GM20000 (cell line): ENCODE measurements at regions not wholly inside any gene's neighbourhood (a gene's known extent, or its start where the extent isn't known, plus 50 kb on each side); places are given as distances from the start of the nearest gene placed in this dataset.

Source experiments
- DNase-seq: peaks from one replicate; pipeline ENCODE4 v3.0.0; 2012; ENCODE audit warnings: low spot score
- TF ChIP-seq, protein P1 (sequence below): IDR thresholded peaks from 2 replicates; pipeline ENCODE4 v1.5.1; 2012; ENCODE audit warnings: mild to moderate bottlenecking, control low read depth; ENCODE audit errors: extremely low read depth, missing control alignments

DNA sequence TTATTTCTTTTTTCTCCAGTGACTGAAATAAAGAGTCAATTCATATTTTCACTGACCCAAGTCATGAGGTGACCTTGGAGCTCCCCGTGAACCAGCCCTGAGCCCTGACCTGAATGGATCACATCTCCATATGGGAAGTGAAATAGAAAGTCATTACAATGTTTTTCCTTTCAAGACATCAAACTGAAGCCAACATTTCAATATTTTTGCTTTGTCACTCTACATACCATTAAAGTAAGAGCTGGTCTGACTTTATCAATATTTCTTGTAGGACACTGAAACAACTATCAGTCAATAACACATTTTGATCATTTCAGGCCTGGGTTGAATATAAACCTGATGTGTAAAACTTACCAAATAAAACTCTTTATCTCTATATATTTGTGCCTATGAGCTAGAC is 249.8 kb upstream of the PHF14 start:
- no peak for DNase-seq
- TF ChIP-seq, protein P1, sequence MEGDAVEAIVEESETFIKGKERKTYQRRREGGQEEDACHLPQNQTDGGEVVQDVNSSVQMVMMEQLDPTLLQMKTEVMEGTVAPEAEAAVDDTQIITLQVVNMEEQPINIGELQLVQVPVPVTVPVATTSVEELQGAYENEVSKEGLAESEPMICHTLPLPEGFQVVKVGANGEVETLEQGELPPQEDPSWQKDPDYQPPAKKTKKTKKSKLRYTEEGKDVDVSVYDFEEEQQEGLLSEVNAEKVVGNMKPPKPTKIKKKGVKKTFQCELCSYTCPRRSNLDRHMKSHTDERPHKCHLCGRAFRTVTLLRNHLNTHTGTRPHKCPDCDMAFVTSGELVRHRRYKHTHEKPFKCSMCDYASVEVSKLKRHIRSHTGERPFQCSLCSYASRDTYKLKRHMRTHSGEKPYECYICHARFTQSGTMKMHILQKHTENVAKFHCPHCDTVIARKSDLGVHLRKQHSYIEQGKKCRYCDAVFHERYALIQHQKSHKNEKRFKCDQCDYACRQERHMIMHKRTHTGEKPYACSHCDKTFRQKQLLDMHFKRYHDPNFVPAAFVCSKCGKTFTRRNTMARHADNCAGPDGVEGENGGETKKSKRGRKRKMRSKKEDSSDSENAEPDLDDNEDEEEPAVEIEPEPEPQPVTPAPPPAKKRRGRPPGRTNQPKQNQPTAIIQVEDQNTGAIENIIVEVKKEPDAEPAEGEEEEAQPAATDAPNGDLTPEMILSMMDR: no peak

DNA sequence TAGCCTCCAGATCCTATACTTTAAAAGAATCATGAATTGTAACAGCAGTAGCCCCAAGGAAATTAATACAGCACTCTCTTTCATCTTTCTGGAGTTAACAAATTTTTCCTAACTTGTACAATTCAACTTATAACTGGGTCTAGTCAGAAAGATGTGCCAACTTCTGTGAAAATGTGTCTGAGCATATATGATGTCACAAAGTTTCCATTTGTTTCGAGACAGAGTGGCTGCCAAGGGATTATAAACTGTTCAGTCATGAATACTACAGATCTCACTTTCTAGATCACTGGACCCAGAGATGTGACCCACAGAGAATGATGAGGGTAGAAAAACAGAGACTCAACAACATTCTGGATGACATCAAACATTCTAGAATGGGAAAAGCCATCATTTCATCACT is 249.2 kb upstream of the PHF14 start:
- no peak for DNase-seq
- TF ChIP-seq, protein P1: no peak

DNA sequence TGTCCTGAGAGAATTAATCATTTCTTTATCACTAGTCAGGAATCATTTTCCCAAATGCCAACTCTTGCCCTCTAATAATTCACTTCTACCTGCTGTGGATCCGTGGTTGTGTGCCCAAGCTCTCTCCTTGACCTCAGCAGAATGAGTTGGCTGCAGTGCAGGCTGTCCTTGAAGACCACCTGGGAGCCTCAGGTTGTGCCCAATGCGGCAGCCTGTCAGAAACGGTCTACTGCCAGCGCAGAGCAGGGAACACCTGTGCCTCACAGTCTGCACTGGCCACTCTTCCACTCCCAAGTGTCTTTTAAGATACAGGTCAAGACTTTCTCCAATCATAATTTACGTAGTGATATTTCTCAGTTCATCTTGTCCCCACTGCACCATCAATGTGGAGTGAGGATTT is 246.0 kb upstream of the PHF14 start:
- TF ChIP-seq, protein P1: no peak
- DNase-seq: no peak

DNA sequence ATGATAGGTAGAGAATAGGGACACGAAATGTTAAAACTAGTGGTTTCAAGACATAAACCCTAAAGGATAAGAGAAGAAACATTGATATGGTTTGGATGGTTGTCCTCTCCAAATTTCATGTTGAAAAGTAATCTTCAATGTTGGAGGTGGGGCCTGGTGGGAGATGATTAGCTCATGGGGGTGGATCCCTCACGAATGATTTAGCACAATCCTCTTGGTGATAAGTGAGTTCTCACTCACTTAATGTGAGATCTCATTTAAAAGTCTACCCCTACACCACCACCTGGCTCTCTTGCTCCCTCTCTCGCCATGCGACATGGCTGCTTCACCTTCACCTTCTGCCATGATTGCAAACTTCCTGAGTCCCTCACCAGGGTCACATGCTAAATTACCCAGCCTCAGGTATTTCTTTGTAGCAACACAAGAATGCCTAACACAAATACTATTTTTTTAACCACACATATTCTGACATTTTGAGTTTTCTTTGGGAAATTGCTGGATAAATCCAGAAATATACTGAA is 242.4 kb upstream of the PHF14 start:
- TF ChIP-seq, protein P1: no peak
- DNase-seq: no peak

DNA sequence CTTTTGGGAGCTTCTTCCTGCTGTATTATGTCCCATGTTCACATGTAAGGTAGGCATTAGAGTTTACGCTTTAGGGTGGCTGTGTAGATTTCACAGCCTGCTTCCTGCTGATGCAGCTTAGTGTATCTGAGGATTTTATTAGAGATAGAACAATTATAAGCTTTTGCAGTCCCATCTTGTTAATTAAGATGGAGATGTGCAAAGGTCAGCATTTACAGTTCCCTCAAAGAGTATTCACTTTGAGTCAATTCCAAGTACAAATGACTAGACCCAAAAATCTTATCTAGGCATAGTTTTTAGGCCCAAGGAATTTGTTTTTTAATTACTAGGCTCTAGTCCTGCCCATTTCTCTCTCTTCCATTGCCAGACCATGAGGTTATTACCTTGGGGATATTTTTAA is 239.9 kb upstream of the PHF14 start:
- no peak for DNase-seq
- TF ChIP-seq, protein P1: no peak

DNA sequence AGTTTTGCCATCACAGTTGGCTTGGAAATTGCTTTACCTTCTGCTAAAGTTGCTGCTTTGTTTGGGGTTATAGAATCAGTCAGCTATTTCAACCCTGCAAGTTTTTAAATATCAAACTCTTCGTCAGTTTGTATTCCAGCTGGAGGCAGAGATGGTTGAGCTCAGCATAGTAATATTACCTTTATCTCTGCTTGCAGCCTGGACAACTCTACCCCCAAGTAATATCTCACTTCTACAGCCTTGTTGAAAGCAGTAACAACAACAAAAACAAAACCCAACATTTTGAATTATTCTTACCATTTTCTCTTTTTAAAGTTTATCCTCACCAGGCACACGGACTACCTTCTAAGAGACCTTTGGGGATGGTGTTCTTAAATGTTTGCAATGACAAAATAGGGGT is 239.1 kb upstream of the PHF14 start:
- no peak for DNase-seq
- TF ChIP-seq, protein P1: no peak

DNA sequence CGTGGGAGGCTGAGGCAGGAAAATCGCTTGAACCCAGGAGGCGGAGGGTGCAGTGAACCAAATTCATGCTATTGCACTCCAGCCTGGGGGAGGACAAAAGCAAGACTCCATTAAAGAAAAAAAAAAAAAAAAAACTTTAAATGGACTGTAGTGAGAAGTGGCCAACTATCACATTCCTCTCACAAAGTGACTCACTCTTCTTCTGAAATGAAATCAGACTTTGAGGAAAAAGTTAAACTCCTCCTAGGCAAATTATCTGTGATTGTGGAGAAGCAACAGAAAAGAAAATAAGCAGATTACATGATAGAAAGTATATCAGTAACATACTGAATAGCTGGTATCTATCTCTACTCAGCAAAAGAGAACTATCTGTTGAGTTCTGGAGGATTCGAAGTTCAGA is 234.3 kb upstream of the PHF14 start:
- TF ChIP-seq, protein P1: no peak
- DNase-seq: no peak
